ENCODE measurements at regions not wholly inside any gene's neighbourhood (a gene's known extent, or its start where the extent isn't known, plus 50 kb on each side); places are given as distances from the start of the nearest gene placed in this dataset.

DNA sequence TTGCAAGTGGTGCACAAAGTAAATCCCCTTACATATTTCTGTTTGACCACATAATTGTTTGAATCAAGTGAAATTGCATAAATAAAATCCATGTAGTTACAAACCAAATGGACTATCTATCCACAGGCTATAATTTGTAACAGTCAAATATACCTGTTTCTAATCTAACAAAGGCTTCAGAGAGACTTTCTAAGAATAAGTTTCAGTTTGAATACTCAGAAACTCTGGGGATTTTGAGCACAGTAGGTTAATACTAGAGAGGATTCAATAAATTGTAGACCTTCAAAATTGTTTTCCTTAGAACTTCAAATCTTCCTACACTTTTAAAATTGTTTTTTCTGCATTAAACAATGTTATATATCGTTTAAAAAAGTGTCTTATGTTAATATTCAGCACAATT lies 1250.1 kb downstream of the NLGN4X start:
- Histone ChIP-seq H4K20me1 (ENCODE audit: insufficient read depth, low read length) (no peaks in the 10 kb centered on the region), H2AFZ (ENCODE audit: low read depth, low read length) (no peak overlapping the region), H3K79me2 (ENCODE audit: low read length) (no peaks in the 10 kb centered on the region), H3K9ac (ENCODE audit: low read length) (no peak overlapping the region), H3K27me3 (ENCODE audit: low read depth, low read length) (peaks cover 3% of the 10 kb centered on the region; the same call in 1 of the 2 replicates), H3K4me3 (ENCODE audit: low read length) (no peak overlapping the region), H3K36me3 (replicated peaks; ENCODE audit: low read depth, low read length) (no peaks in the 10 kb centered on the region), H3K4me2 (ENCODE audit: low read length) (no peak overlapping the region), H3K27ac (ENCODE audit: low read length) (no peak overlapping the region), H3K9me3 (ENCODE audit: insufficient read depth, low read length) (no peaks in the 10 kb centered on the region), H3K4me1 (ENCODE audit: low read length) (peaks cover 10% of the 10 kb centered on the region)
- TF ChIP-seq EZH2phosphoT487 (IDR thresholded peaks at IDR 0.05; ENCODE audit: low read depth): no peak
- TF ChIP-seq, protein P1, sequence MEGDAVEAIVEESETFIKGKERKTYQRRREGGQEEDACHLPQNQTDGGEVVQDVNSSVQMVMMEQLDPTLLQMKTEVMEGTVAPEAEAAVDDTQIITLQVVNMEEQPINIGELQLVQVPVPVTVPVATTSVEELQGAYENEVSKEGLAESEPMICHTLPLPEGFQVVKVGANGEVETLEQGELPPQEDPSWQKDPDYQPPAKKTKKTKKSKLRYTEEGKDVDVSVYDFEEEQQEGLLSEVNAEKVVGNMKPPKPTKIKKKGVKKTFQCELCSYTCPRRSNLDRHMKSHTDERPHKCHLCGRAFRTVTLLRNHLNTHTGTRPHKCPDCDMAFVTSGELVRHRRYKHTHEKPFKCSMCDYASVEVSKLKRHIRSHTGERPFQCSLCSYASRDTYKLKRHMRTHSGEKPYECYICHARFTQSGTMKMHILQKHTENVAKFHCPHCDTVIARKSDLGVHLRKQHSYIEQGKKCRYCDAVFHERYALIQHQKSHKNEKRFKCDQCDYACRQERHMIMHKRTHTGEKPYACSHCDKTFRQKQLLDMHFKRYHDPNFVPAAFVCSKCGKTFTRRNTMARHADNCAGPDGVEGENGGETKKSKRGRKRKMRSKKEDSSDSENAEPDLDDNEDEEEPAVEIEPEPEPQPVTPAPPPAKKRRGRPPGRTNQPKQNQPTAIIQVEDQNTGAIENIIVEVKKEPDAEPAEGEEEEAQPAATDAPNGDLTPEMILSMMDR (IDR thresholded peaks at IDR 0.05; ENCODE audit: low read depth, low read length): no peak

DNA sequence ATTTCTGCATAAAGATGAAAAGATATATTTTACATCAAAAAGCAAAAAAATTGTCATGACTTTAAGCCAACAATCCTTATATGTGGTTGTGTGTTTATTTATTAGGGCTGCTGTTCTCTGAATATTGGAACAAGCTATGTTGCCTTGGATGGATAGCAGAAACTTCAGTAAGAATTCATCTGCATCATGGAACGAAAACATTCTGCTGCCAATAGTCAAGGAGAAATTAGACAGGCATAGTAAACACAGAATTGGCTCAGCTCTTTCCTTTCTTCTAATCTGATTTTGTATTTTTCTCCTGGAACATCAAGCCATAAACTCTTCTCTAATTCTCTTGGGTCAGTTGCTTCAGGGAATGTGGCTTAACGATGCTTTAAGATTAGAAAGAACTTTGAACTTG lies 1257.0 kb downstream of the NLGN4X start:
- H3K27ac ChIP-seq (ENCODE audit: low read length): no peak overlapping the region
- no peaks in the 10 kb centered on the region for H3K9me3 ChIP-seq (ENCODE audit: insufficient read depth, low read length)
- no peak overlapping the region for H3K4me2 ChIP-seq (ENCODE audit: low read length)
- H4K20me1 ChIP-seq (ENCODE audit: insufficient read depth, low read length): no peaks in the 10 kb centered on the region
- no peak overlapping the region for H2AFZ ChIP-seq (ENCODE audit: low read depth, low read length)
- no peak overlapping the region for H3K9ac ChIP-seq (ENCODE audit: low read length)
- no peaks in the 10 kb centered on the region for H3K36me3 ChIP-seq (replicated peaks; ENCODE audit: low read depth, low read length)
- H3K79me2 ChIP-seq (ENCODE audit: low read length): no peaks in the 10 kb centered on the region
- H3K27me3 ChIP-seq (ENCODE audit: low read depth, low read length): no peaks in the 10 kb centered on the region
- H3K4me1 ChIP-seq (ENCODE audit: low read length): no peaks in the 10 kb centered on the region
- H3K4me3 ChIP-seq (ENCODE audit: low read length): no peak overlapping the region
- no peak for TF ChIP-seq EZH2phosphoT487 (IDR thresholded peaks at IDR 0.05; ENCODE audit: low read depth)
- TF ChIP-seq, protein P1 (IDR thresholded peaks at IDR 0.05; ENCODE audit: low read depth, low read length): no peak

- Histone ChIP-seq H4K20me1 (ENCODE audit: insufficient read depth, low read length) (no peaks in the 10 kb centered on the region), H3K9me3 (ENCODE audit: insufficient read depth, low read length) (no peaks in the 10 kb centered on the region), H3K4me3 (ENCODE audit: low read length) (no peak overlapping the region), H3K9ac (ENCODE audit: low read length) (no peak overlapping the region), H2AFZ (ENCODE audit: low read depth, low read length) (no peak overlapping the region), H3K27ac (ENCODE audit: low read length) (no peak overlapping the region), H3K36me3 (replicated peaks; ENCODE audit: low read depth, low read length) (no peaks in the 10 kb centered on the region), H3K79me2 (ENCODE audit: low read length) (no peaks in the 10 kb centered on the region), H3K27me3 (ENCODE audit: low read depth, low read length) (no peaks in the 10 kb centered on the region), H3K4me1 (ENCODE audit: low read length) (no peaks in the 10 kb centered on the region), H3K4me2 (ENCODE audit: low read length) (no peak overlapping the region)
- TF ChIP-seq, protein P1 (IDR thresholded peaks at IDR 0.05; ENCODE audit: low read depth, low read length): no peak
- no peak for TF ChIP-seq EZH2phosphoT487 (IDR thresholded peaks at IDR 0.05; ENCODE audit: low read depth)
These were observed 1250.7 kb upstream of the PRKX start for GRCh38 chrX:4964112-4964511.

DNA sequence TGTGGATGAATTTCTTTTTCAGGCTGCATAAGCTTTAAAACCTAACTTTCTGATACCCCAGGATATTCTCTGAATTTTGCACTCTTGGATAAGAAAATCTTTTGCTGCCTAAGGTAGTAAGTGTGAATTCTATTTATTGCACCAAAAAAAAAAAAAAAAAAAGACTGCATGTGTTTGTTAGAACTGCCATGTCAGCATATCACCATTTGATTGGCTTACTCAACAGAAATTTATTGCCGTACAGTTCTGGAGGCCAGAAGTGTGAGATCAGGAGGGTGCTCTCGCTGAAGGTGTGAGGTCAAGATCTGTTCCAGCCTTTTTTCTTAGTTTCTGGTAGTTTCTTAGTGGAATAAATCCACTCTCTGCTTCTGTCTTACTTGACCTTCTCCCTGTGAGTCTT lies 1250.0 kb upstream of the PRKX start:
- Histone ChIP-seq H4K20me1 (ENCODE audit: insufficient read depth, low read length) (no peaks in the 10 kb centered on the region), H3K4me2 (ENCODE audit: low read length) (no peak overlapping the region), H3K27me3 (ENCODE audit: low read depth, low read length) (no peaks in the 10 kb centered on the region), H3K79me2 (ENCODE audit: low read length) (no peaks in the 10 kb centered on the region), H2AFZ (ENCODE audit: low read depth, low read length) (no peak overlapping the region), H3K9me3 (ENCODE audit: insufficient read depth, low read length) (no peaks in the 10 kb centered on the region), H3K27ac (ENCODE audit: low read length) (no peak overlapping the region), H3K4me3 (ENCODE audit: low read length) (no peak overlapping the region), H3K9ac (ENCODE audit: low read length) (no peak overlapping the region), H3K4me1 (ENCODE audit: low read length) (no peaks in the 10 kb centered on the region), H3K36me3 (replicated peaks; ENCODE audit: low read depth, low read length) (no peaks in the 10 kb centered on the region)
- no peak for TF ChIP-seq EZH2phosphoT487 (IDR thresholded peaks at IDR 0.05; ENCODE audit: low read depth)
- TF ChIP-seq, protein P1 (IDR thresholded peaks at IDR 0.05; ENCODE audit: low read depth, low read length): no peak

All from OCI-LY3 (cell line).